HepG2 (cell line): ENCODE measurements at regions not wholly inside any gene's neighbourhood (a gene's known extent, or its start where the extent isn't known, plus 50 kb on each side); places are given as distances from the start of the nearest gene placed in this dataset.

ENCODE experiments used
- CBX2 ChIP-seq, 2 experiments: fragments of 200-600 bp in 1 of 2; sonication (generic); formaldehyde crosslinking in 1 of 2; IDR thresholded peaks; 2 replicates each; pipeline versions ENCODE4 v1.7.0 to v1.8.1; 2018 to 2022; ENCODE audit warnings: low read depth in 2 of 2, low read length in 1 of 2, mild to moderate bottlenecking in 1 of 2, missing genetic modification reagents in 1 of 2
- DMAP1 ChIP-seq: IDR thresholded peaks from 2 replicates; pipeline ENCODE4 v1.6.1; 2016
- NKX3-1 ChIP-seq: sonication (generic); formaldehyde crosslinking; IDR thresholded peaks from 2 replicates; pipeline ENCODE4 v1.5.0; 2020; ENCODE audit warnings: missing genetic modification reagents
- NR3C1 ChIP-seq: sonication (generic); formaldehyde crosslinking; IDR thresholded peaks from 2 replicates; pipeline ENCODE4 v1.4.0; 2020; ENCODE audit warnings: missing genetic modification reagents
- ZNF446 ChIP-seq: sonication (generic); formaldehyde crosslinking; IDR thresholded peaks from 2 replicates; pipeline ENCODE4 v1.5.0; 2020; ENCODE audit warnings: mild to moderate bottlenecking, missing genetic modification reagents
- TF ChIP-seq, protein P1 (sequence below): sonication (generic); formaldehyde crosslinking; IDR thresholded peaks from 2 replicates; pipeline ENCODE4 v1.4.0; 2020; ENCODE audit warnings: mild to moderate bottlenecking, missing genetic modification reagents
- TF ChIP-seq, protein P2 (sequence below): IDR thresholded peaks from 2 replicates; pipeline ENCODE4 v1.6.1; 2016
- TF ChIP-seq, protein P3 (sequence below): sonication (generic); formaldehyde crosslinking; IDR thresholded peaks from 2 replicates; pipeline ENCODE4 v1.4.0; 2020; ENCODE audit warnings: missing genetic modification reagents, borderline replicate concordance
- TF ChIP-seq, protein P4 (sequence below): sonication (generic); formaldehyde crosslinking; IDR thresholded peaks from 2 replicates; pipeline ENCODE4 v1.8.0; 2022; ENCODE audit warnings: mild to moderate bottlenecking, missing genetic modification reagents, borderline replicate concordance

DNA sequence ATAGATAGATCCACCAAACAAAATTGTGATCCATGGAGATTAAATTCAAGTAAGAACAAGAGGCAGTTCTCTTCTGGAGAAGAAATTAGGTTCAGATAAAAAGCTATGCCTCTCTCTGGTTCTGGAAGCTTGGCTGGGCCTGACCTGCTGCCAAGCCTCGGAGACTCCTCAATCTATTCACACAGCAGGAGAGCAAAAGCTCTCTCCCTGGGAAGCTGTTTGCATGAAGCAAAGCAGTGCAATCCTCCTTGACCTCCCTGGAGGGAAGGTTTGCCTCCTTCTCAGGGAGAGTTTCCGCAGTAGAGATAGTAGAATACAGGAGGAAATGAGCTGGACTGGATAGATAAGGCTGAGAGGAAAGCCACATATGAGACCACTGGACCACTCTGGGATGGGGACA lies 78.1 kb upstream of the GNAO1 start (continued):
- TF ChIP-seq CBX2 (IDR thresholded peaks at IDR 0.05; ENCODE audit: low read depth, low read length): no peak
- TF ChIP-seq CBX2 (CRISPR knock-in tag; IDR thresholded peaks at IDR 0.05; ENCODE audit: low read depth): no peak
- TF ChIP-seq DMAP1 (CRISPR knock-in tag): no peak
- TF ChIP-seq NR3C1 (CRISPR knock-in tag): no peak
- TF ChIP-seq, protein P1, sequence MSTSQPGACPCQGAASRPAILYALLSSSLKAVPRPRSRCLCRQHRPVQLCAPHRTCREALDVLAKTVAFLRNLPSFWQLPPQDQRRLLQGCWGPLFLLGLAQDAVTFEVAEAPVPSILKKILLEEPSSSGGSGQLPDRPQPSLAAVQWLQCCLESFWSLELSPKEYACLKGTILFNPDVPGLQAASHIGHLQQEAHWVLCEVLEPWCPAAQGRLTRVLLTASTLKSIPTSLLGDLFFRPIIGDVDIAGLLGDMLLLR (CRISPR knock-in tag): no peak
- no peak for TF ChIP-seq NKX3-1 (CRISPR knock-in tag)
- TF ChIP-seq, protein P2, sequence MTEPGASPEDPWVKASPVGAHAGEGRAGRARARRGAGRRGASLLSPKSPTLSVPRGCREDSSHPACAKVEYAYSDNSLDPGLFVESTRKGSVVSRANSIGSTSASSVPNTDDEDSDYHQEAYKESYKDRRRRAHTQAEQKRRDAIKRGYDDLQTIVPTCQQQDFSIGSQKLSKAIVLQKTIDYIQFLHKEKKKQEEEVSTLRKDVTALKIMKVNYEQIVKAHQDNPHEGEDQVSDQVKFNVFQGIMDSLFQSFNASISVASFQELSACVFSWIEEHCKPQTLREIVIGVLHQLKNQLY (CRISPR knock-in tag): no peak
- TF ChIP-seq, protein P3, sequence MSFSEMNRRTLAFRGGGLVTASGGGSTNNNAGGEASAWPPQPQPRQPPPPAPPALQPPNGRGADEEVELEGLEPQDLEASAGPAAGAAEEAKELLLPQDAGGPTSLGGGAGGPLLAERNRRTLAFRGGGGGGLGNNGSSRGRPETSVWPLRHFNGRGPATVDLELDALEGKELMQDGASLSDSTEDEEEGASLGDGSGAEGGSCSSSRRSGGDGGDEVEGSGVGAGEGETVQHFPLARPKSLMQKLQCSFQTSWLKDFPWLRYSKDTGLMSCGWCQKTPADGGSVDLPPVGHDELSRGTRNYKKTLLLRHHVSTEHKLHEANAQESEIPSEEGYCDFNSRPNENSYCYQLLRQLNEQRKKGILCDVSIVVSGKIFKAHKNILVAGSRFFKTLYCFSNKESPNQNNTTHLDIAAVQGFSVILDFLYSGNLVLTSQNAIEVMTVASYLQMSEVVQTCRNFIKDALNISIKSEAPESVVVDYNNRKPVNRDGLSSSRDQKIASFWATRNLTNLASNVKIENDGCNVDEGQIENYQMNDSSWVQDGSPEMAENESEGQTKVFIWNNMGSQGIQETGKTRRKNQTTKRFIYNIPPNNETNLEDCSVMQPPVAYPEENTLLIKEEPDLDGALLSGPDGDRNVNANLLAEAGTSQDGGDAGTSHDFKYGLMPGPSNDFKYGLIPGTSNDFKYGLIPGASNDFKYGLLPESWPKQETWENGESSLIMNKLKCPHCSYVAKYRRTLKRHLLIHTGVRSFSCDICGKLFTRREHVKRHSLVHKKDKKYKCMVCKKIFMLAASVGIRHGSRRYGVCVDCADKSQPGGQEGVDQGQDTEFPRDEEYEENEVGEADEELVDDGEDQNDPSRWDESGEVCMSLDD (CRISPR knock-in tag): no peak
- TF ChIP-seq, protein P4, sequence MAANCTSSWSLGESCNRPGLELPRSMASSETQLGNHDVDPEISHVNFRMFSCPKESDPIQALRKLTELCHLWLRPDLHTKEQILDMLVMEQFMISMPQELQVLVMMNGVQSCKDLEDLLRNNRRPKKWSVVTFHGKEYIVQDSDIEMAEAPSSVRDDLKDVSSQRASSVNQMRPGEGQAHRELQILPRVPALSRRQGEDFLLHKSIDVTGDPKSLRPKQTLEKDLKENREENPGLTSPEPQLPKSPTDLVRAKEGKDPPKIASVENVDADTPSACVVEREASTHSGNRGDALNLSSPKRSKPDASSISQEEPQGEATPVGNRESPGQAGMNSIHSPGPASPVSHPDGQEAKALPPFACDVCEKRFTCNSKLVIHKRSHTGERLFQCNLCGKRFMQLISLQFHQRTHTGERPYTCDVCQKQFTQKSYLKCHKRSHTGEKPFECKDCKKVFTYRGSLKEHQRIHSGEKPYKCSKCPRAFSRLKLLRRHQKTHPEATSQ (CRISPR knock-in tag): no peak
- no peak for TF ChIP-seq ZNF446 (CRISPR knock-in tag)
